Parathyroid adenoma (tissue), 2 donors: ENCODE measurements at regions not wholly inside any gene's neighbourhood (a gene's known extent, or its start where the extent isn't known, plus 50 kb on each side); places are given as distances from the start of the nearest gene placed in this dataset.

ENCODE experiments used
- H2AFZ ChIP-seq: fragments of 300-600 bp; sonication (generic); one replicate; pipeline ENCODE4 v1.7.0; 2017; ENCODE audit warnings: antibody characterized with exemption, mild to moderate bottlenecking
- H3K27ac ChIP-seq: fragments of 300-600 bp; sonication (generic); one replicate; pipeline ENCODE4 v1.7.0; 2017
- H3K27me3 ChIP-seq: fragments of 300-600 bp; sonication (generic); one replicate; pipeline ENCODE4 v1.7.0; 2017; ENCODE audit warnings: low read length; ENCODE audit not compliant: control insufficient read depth, insufficient read depth
- H3K36me3 ChIP-seq: fragments of 300-600 bp; sonication (generic); one replicate; pipeline ENCODE4 v1.7.0; 2017; ENCODE audit warnings: low read length; ENCODE audit not compliant: control insufficient read depth, insufficient read depth
- H3K4me1 ChIP-seq: fragments of 300-600 bp; sonication (generic); one replicate; pipeline ENCODE4 v1.7.0; 2017; ENCODE audit warnings: control low read depth
- H3K4me2 ChIP-seq: fragments of 300-600 bp; sonication (generic); one replicate; pipeline ENCODE4 v1.7.0; 2017; ENCODE audit warnings: low read length
- H3K4me3 ChIP-seq: fragments of 300-600 bp; sonication (generic); one replicate; pipeline ENCODE4 v1.7.0; 2017; ENCODE audit warnings: low read depth, low read length
- H3K79me2 ChIP-seq: fragments of 300-600 bp; sonication (generic); one replicate; pipeline ENCODE4 v1.7.0; 2017; ENCODE audit warnings: control low read depth
- H3K9ac ChIP-seq: fragments of 300-600 bp; sonication (generic); one replicate; pipeline ENCODE4 v1.7.0; 2017; ENCODE audit warnings: mild to moderate bottlenecking
- H3K9me3 ChIP-seq: fragments of 300-600 bp; sonication (generic); one replicate; pipeline ENCODE4 v1.7.0; 2017; ENCODE audit warnings: low read length; ENCODE audit not compliant: control insufficient read depth
- TF ChIP-seq, protein P1 (sequence below): fragments of 300-600 bp; sonication (generic); IDR thresholded peaks from one replicate; pipeline ENCODE4 v1.7.0; 2017; ENCODE audit warnings: antibody characterized with exemption, mild to moderate bottlenecking
- donor health status: primary hyperparathyroidism.

DNA sequence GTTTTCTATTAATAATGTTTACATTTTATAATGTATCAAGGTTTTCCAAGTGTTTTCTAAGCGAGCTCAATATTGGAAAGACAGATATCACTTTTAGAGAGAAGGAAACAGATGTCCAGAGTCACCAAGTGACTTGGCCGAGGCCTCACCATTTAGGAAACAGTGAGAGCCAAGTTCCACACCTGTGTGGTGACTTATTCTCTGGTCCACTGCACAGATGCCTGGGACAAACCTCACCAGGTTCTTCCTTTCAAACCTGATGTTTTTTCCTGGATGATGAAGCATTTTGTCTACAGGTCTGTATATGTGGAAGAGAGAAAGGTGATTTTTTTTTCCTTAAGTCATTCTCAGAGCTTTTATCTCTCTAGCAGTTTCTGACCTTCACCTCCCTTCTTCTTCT, 280.7 kb downstream of the LPIN1 start:
- Histone ChIP-seq H3K9me3 (no peaks in the 10 kb centered on the region), H3K36me3 (no peaks in the 10 kb centered on the region), H3K4me1 (no peaks in the 10 kb centered on the region), H3K27ac (no peak overlapping the region), H3K9ac (no peak overlapping the region), H3K79me2 (no peaks in the 10 kb centered on the region), H3K27me3 (no peaks in the 10 kb centered on the region), H3K4me3 (no peak overlapping the region), H3K4me2 (no peak overlapping the region), H2AFZ (no peak overlapping the region)
- TF ChIP-seq, protein P1, sequence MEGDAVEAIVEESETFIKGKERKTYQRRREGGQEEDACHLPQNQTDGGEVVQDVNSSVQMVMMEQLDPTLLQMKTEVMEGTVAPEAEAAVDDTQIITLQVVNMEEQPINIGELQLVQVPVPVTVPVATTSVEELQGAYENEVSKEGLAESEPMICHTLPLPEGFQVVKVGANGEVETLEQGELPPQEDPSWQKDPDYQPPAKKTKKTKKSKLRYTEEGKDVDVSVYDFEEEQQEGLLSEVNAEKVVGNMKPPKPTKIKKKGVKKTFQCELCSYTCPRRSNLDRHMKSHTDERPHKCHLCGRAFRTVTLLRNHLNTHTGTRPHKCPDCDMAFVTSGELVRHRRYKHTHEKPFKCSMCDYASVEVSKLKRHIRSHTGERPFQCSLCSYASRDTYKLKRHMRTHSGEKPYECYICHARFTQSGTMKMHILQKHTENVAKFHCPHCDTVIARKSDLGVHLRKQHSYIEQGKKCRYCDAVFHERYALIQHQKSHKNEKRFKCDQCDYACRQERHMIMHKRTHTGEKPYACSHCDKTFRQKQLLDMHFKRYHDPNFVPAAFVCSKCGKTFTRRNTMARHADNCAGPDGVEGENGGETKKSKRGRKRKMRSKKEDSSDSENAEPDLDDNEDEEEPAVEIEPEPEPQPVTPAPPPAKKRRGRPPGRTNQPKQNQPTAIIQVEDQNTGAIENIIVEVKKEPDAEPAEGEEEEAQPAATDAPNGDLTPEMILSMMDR: no peak

DNA sequence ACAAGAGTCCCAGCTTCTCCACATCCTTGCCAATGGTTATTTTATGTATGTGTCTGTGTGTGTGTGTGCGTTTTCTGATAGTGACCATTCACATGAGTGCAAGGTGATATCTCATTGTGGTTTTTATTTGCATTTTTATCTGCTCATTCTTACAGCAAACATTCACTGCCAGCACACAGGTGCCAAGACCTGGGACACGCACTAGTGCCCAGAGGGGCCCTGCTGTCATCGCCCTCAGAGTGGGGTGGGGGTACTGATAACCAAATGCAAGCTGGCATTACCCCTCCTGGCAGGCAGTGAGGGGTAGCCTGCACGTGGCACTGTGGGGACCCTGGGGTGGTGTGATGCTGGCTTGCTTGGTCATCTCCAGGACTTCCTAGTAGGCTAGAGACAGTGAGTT, 285.4 kb downstream of the LPIN1 start:
- Histone ChIP-seq H3K9ac (no peak overlapping the region), H3K4me2 (no peak overlapping the region), H2AFZ (no peak overlapping the region), H3K27ac (no peak overlapping the region), H3K27me3 (no peaks in the 10 kb centered on the region), H3K4me1 (no peaks in the 10 kb centered on the region), H3K4me3 (no peak overlapping the region), H3K9me3 (no peaks in the 10 kb centered on the region), H3K36me3 (no peaks in the 10 kb centered on the region), H3K79me2 (no peaks in the 10 kb centered on the region)
- TF ChIP-seq, protein P1: no peak

DNA sequence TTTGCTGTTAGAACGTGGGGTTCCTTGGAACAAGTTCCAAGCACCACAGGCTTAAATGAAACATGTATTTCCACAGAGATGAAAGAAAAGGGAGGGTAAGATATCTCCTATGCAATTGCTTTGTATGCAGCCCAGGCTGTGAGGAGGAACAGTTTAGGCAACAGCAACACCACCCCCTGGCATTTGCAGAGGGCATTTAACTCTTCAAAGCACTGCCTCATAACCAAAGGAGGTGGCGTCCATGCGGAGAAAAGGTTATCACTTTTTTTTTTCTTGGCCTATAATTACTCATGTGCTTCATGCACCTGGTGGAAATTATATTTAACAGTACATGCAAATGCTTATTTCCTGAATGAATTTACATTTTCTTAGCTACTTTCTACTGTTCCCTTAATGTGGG, 286.0 kb downstream of the LPIN1 start:
- Histone ChIP-seq H3K27me3 (no peaks in the 10 kb centered on the region), H3K4me3 (no peak overlapping the region), H3K4me2 (no peak overlapping the region), H3K9me3 (no peaks in the 10 kb centered on the region), H3K36me3 (no peaks in the 10 kb centered on the region), H3K27ac (no peak overlapping the region), H3K9ac (no peak overlapping the region), H3K4me1 (no peaks in the 10 kb centered on the region), H2AFZ (no peak overlapping the region), H3K79me2 (no peaks in the 10 kb centered on the region)
- TF ChIP-seq, protein P1: no peak

DNA sequence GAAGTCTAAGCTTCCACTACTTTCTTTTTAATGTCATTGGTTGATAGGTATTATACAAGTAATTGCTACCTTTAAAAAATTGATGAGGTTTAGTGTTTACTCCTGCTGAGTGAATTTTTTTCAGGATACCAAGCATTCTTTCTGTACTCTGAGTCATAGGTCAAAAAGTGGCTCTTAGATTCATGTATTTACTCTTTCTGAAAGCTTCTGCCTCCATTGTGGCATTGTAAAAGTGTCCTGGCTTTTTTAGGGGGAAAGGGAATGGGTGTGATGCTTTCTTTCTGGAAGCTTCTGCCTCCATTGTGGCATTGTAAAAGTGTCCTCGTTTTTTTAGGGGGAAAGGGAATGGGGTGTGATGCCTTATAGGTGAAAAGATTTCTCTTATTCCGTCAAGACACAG, 286.5 kb downstream of the LPIN1 start:
- TF ChIP-seq, protein P1: no peak
- H3K4me1 ChIP-seq: no peaks in the 10 kb centered on the region
- H3K4me3 ChIP-seq: no peak overlapping the region
- H3K27me3 ChIP-seq: no peaks in the 10 kb centered on the region
- H3K79me2 ChIP-seq: no peaks in the 10 kb centered on the region
- no peak overlapping the region for H3K9ac ChIP-seq
- no peak overlapping the region for H3K27ac ChIP-seq
- H3K9me3 ChIP-seq: no peaks in the 10 kb centered on the region
- H3K36me3 ChIP-seq: no peaks in the 10 kb centered on the region
- H3K4me2 ChIP-seq: no peak overlapping the region
- H2AFZ ChIP-seq: no peak overlapping the region

DNA sequence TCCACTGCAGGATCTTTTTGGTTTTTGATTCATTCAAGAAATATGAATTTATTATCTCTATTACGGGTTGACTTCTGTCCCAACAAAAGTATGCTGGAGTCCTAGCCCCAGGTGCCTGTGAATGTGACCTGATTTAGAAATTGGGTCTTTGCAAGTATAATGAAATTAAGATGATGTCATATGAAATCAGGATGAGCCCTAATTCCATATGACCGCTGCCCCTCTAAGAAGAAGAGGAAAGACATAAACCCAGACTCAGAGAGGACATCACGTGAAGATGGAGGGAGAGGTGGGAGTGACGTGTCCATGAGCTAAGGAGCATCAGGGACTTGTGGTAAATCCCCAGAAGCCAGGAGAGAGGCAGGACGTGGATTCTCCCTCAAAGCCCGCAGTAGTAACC, 287.1 kb downstream of the LPIN1 start:
- TF ChIP-seq, protein P1: no peak
- H3K9ac ChIP-seq: no peak overlapping the region
- H2AFZ ChIP-seq: no peak overlapping the region
- H3K9me3 ChIP-seq: no peaks in the 10 kb centered on the region
- no peak overlapping the region for H3K27ac ChIP-seq
- no peaks in the 10 kb centered on the region for H3K27me3 ChIP-seq
- H3K4me2 ChIP-seq: no peak overlapping the region
- H3K79me2 ChIP-seq: no peaks in the 10 kb centered on the region
- H3K36me3 ChIP-seq: no peaks in the 10 kb centered on the region
- no peak overlapping the region for H3K4me3 ChIP-seq
- H3K4me1 ChIP-seq: no peaks in the 10 kb centered on the region
